Neural cell (in vitro differentiated cells): ENCODE measurements at regions not wholly inside any gene's neighbourhood (a gene's known extent, or its start where the extent isn't known, plus 50 kb on each side); places are given as distances from the start of the nearest gene placed in this dataset.

Experiments used
- H2AFZ ChIP-seq: fragments of 200-600, 300-800 bp; sonication (generic), shearing (Covaris generic); 2 replicates; pipeline ENCODE4 v1.6.0; 2014; ENCODE audit warnings: low read depth, mild to moderate bottlenecking, antibody characterized with exemption, low read length, moderate library complexity
- H3F3A ChIP-seq: fragments of 200-600 bp; shearing (Covaris generic); 2 replicates; pipeline ENCODE4 v1.6.1; 2016; ENCODE audit warnings: mild to moderate bottlenecking, moderate library complexity, mixed read lengths, antibody characterized with exemption, low read length; ENCODE audit not compliant: insufficient read depth, poor library complexity, severe bottlenecking
- H3K27ac ChIP-seq: fragments of 200-600, 300-800 bp; sonication (generic), shearing (Covaris generic); 2 replicates; pipeline ENCODE4 v1.5.1; 2014; ENCODE audit warnings: mild to moderate bottlenecking, low read length, moderate library complexity
- H3K27me3 ChIP-seq: fragments of 300-800, 200-600 bp; sonication (generic), shearing (Covaris generic); 2 replicates; pipeline ENCODE4 v1.6.0; 2014; ENCODE audit warnings: mild to moderate bottlenecking, low read depth, low read length, moderate library complexity; ENCODE audit not compliant: insufficient read depth
- H3K36me3 ChIP-seq: fragments of 300-800, 200-600 bp; sonication (generic), shearing (Covaris generic); 2 replicates; pipeline ENCODE4 v1.5.1; 2014; ENCODE audit warnings: mild to moderate bottlenecking, antibody characterized with exemption, low read length, moderate library complexity; ENCODE audit not compliant: insufficient read depth
- H3K4me2 ChIP-seq: fragments of 300-800, 200-600 bp; sonication (generic), shearing (Covaris generic); 2 replicates; pipeline ENCODE4 v1.6.0; 2014; ENCODE audit warnings: mild to moderate bottlenecking, low read length
- H3K4me3 ChIP-seq: fragments of 300-800, 200-600 bp; sonication (generic), shearing (Covaris generic); 2 replicates; pipeline ENCODE4 v1.5.1; 2014; ENCODE audit warnings: mild to moderate bottlenecking, low read length, moderate library complexity
- H3K79me2 ChIP-seq: fragments of 200-600 bp; shearing (Covaris generic); replicated peaks from 2 replicates; pipeline ENCODE4 v1.6.0; 2014; ENCODE audit warnings: mild to moderate bottlenecking, low read length, moderate library complexity; ENCODE audit not compliant: insufficient read depth
- H3K9ac ChIP-seq: fragments of 300-800, 200-600 bp; sonication (generic), shearing (Covaris generic); 2 replicates; pipeline ENCODE4 v1.6.1; 2016; ENCODE audit warnings: mild to moderate bottlenecking, low read length, mixed read lengths
- H3K9me2 ChIP-seq: fragments of 200-600 bp; shearing (Covaris generic); 2 replicates; pipeline ENCODE4 v1.6.1; 2016; ENCODE audit warnings: mild to moderate bottlenecking, low read length, mixed read lengths; ENCODE audit not compliant: insufficient read depth
- H3K9me3 ChIP-seq: fragments of 200-600, 300-800 bp; sonication (generic), shearing (Covaris generic); 2 replicates; pipeline ENCODE4 v1.6.1; 2016; ENCODE audit warnings: mild to moderate bottlenecking, mixed run types, low read length, moderate library complexity, mixed read lengths
- H4K20me1 ChIP-seq: fragments of 200-600 bp; shearing (Covaris generic); 2 replicates; pipeline ENCODE4 v1.6.1; 2016; ENCODE audit warnings: mild to moderate bottlenecking, mixed run types; ENCODE audit not compliant: insufficient read depth
- EZH2 ChIP-seq: fragments of 200-600, 300-800 bp; shearing (Covaris generic), sonication (generic); IDR thresholded peaks from 2 replicates; pipeline ENCODE4 v1.6.1; 2014; ENCODE audit warnings: antibody characterized with exemption, low read length, borderline replicate concordance, mild to moderate bottlenecking; ENCODE audit not compliant: insufficient read depth, poor library complexity, severe bottlenecking
- MXI1 ChIP-seq: fragments of 450-650 bp; conservative IDR thresholded peaks from 2 replicates; pipeline ENCODE4 v1.6.1; 2014; ENCODE audit warnings: antibody characterized with exemption, mild to moderate bottlenecking; ENCODE audit not compliant: poor library complexity, severe bottlenecking
- POLR2AphosphoS5 ChIP-seq: IDR thresholded peaks from 2 replicates; pipeline ENCODE4 v1.6.1; 2012
- RAD21 ChIP-seq: fragments of 450-650 bp; conservative IDR thresholded peaks from 2 replicates; pipeline ENCODE4 v1.6.1; 2014; ENCODE audit warnings: antibody characterized with exemption, mild to moderate bottlenecking, moderate library complexity
- SMC3 ChIP-seq: fragments of 450-650 bp; conservative IDR thresholded peaks from 2 replicates; pipeline ENCODE4 v1.6.1; 2014; ENCODE audit warnings: antibody characterized with exemption, mild to moderate bottlenecking, moderate library complexity; ENCODE audit not compliant: poor library complexity
- TAF1 ChIP-seq: IDR thresholded peaks from 2 replicates; pipeline ENCODE4 v1.6.1; 2012; ENCODE audit warnings: low read depth
- TF ChIP-seq, protein P1 (sequence below): IDR thresholded peaks from 2 replicates; pipeline ENCODE4 v1.6.1; 2012; ENCODE audit warnings: borderline replicate concordance
- TF ChIP-seq, protein P2 (sequence below): fragments of 450-650 bp; IDR thresholded peaks from 2 replicates; pipeline ENCODE4 v1.5.1; 2014; ENCODE audit warnings: antibody characterized with exemption, mild to moderate bottlenecking, moderate library complexity; ENCODE audit not compliant: poor library complexity, severe bottlenecking

DNA sequence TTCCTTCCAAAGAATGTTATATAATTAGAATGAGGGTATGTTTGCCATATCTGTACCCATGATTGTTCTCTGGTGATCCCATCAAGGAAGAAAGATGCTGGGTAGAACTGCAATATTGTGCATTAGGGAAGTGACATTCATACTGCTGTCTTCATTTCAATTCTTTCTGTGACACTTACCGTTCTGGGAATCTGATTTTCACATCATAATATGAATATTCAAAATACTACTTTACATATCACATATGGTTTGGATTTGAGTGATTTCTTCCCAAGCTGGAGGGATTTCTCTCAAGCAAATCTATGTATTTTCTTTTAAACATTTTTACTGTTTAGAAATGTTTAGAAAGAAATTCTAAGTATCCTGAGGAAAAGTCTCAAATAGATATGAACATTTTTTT, 168.4 kb upstream of the DDX18 start:
- TF ChIP-seq, protein P1, sequence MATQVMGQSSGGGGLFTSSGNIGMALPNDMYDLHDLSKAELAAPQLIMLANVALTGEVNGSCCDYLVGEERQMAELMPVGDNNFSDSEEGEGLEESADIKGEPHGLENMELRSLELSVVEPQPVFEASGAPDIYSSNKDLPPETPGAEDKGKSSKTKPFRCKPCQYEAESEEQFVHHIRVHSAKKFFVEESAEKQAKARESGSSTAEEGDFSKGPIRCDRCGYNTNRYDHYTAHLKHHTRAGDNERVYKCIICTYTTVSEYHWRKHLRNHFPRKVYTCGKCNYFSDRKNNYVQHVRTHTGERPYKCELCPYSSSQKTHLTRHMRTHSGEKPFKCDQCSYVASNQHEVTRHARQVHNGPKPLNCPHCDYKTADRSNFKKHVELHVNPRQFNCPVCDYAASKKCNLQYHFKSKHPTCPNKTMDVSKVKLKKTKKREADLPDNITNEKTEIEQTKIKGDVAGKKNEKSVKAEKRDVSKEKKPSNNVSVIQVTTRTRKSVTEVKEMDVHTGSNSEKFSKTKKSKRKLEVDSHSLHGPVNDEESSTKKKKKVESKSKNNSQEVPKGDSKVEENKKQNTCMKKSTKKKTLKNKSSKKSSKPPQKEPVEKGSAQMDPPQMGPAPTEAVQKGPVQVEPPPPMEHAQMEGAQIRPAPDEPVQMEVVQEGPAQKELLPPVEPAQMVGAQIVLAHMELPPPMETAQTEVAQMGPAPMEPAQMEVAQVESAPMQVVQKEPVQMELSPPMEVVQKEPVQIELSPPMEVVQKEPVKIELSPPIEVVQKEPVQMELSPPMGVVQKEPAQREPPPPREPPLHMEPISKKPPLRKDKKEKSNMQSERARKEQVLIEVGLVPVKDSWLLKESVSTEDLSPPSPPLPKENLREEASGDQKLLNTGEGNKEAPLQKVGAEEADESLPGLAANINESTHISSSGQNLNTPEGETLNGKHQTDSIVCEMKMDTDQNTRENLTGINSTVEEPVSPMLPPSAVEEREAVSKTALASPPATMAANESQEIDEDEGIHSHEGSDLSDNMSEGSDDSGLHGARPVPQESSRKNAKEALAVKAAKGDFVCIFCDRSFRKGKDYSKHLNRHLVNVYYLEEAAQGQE: no peak
- no peak for TF ChIP-seq POLR2AphosphoS5
- no peak for TF ChIP-seq RAD21
- H3F3A ChIP-seq: no peaks in the 10 kb centered on the region
- no peak overlapping the region for H2AFZ ChIP-seq
- no peaks in the 10 kb centered on the region for H3K9me2 ChIP-seq
- H3K79me2 ChIP-seq: no peaks in the 10 kb centered on the region
- H3K4me2 ChIP-seq: no peak overlapping the region
- no peak overlapping the region for H3K4me3 ChIP-seq
- H4K20me1 ChIP-seq: no peaks in the 10 kb centered on the region
- no peaks in the 10 kb centered on the region for H3K36me3 ChIP-seq
- no peaks in the 10 kb centered on the region for H3K9me3 ChIP-seq
- no peak overlapping the region for H3K27ac ChIP-seq
- H3K27me3 ChIP-seq: no peaks in the 10 kb centered on the region
- H3K9ac ChIP-seq: no peak overlapping the region

DNA sequence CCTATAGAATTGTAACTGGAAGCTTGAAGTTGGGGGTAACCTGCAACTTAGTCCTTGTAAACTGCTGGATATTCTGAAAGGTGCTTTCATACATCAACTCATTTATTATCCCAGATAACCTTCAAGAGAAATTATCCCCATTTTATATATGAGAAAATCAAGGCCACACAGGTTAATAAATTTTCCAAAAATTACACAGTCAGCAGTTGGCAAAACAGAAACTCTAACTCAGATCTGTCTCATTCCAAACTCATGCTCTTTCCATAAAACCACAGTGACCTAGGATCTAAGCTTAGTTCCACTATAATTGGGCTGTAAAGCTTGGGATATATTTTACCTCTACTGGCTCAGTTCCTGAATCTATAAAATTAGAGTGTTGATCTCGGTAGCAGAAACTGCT, 167.6 kb upstream of the DDX18 start:
- Histone ChIP-seq H3F3A (no peaks in the 10 kb centered on the region), H3K27ac (no peak overlapping the region), H3K27me3 (no peaks in the 10 kb centered on the region), H3K9me3 (no peaks in the 10 kb centered on the region), H3K79me2 (no peaks in the 10 kb centered on the region), H2AFZ (no peak overlapping the region), H3K9me2 (no peaks in the 10 kb centered on the region), H3K4me2 (no peak overlapping the region), H3K9ac (no peak overlapping the region), H3K36me3 (no peaks in the 10 kb centered on the region), H4K20me1 (no peaks in the 10 kb centered on the region), H3K4me3 (no peak overlapping the region)
- TF ChIP-seq TAF1: no peak
- TF ChIP-seq SMC3: no peak
- no peak for TF ChIP-seq POLR2AphosphoS5
- TF ChIP-seq, protein P2, sequence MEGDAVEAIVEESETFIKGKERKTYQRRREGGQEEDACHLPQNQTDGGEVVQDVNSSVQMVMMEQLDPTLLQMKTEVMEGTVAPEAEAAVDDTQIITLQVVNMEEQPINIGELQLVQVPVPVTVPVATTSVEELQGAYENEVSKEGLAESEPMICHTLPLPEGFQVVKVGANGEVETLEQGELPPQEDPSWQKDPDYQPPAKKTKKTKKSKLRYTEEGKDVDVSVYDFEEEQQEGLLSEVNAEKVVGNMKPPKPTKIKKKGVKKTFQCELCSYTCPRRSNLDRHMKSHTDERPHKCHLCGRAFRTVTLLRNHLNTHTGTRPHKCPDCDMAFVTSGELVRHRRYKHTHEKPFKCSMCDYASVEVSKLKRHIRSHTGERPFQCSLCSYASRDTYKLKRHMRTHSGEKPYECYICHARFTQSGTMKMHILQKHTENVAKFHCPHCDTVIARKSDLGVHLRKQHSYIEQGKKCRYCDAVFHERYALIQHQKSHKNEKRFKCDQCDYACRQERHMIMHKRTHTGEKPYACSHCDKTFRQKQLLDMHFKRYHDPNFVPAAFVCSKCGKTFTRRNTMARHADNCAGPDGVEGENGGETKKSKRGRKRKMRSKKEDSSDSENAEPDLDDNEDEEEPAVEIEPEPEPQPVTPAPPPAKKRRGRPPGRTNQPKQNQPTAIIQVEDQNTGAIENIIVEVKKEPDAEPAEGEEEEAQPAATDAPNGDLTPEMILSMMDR: no peak

DNA sequence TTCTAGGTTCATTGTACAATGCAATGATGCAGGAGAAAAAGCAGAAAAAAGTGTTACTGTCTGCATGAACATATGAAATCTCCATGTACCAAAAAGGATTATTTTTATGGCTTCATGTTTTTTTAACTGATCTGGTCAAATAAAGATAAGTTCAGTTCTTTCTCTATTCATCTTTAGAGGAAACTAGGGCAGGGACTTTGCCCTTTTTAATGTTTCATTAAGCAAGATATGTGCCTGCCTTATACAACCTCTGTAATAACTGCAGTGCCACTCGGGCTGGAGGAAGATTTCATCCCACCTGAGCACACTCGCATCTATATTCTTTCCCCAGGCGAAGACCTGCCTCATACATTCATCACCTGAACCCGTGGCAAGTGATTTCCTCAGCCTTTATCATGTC, 157.9 kb upstream of the DDX18 start:
- H3F3A ChIP-seq: no peaks in the 10 kb centered on the region
- no peaks in the 10 kb centered on the region for H4K20me1 ChIP-seq
- H3K27me3 ChIP-seq: no peaks in the 10 kb centered on the region
- H3K4me2 ChIP-seq: no peak overlapping the region
- H3K9ac ChIP-seq: no peak overlapping the region
- no peak overlapping the region for H3K27ac ChIP-seq
- H3K79me2 ChIP-seq: no peaks in the 10 kb centered on the region
- TF ChIP-seq MXI1 (no peak), POLR2AphosphoS5 (no peak), TAF1 (no peak), SMC3 (no peak), EZH2 (no peak), RAD21 (no peak)
- TF ChIP-seq, protein P1: no peak
- TF ChIP-seq, protein P2: no peak
- no peaks in the 10 kb centered on the region for H3K36me3 ChIP-seq
- H3K9me2 ChIP-seq: no peaks in the 10 kb centered on the region
- no peak overlapping the region for H3K4me3 ChIP-seq
- H3K9me3 ChIP-seq: no peaks in the 10 kb centered on the region
- no peak overlapping the region for H2AFZ ChIP-seq
